Right lobe of liver (tissue), 4 donors: ENCODE measurements at regions not wholly inside any gene's neighbourhood (a gene's known extent, or its start where the extent isn't known, plus 50 kb on each side); places are given as distances from the start of the nearest gene placed in this dataset.

ENCODE experiments used
- CTCF ChIP-seq, 4 donors: fragments of 200-600 bp in 3 of 4; fragments of 450-650 bp in 1 of 4; IDR thresholded peaks; one replicate each; pipeline versions ENCODE4 v1.5.1 to v1.8.0; 2016 to 2022; ENCODE audit warnings: antibody characterized with exemption in 4 of 4, mild to moderate bottlenecking in 2 of 4
- POLR2A ChIP-seq: fragments of 450-650 bp; IDR thresholded peaks from one replicate; pipeline ENCODE4 v1.6.1; 2017; ENCODE audit warnings: antibody characterized with exemption, mild to moderate bottlenecking
- donor health status: DM: no; HTN: no; CAD: no.
- donor health status: DM: no; HTN: no; CAD: no.
- donor health status: DM: no; HTN: yes; CAD: no.

DNA sequence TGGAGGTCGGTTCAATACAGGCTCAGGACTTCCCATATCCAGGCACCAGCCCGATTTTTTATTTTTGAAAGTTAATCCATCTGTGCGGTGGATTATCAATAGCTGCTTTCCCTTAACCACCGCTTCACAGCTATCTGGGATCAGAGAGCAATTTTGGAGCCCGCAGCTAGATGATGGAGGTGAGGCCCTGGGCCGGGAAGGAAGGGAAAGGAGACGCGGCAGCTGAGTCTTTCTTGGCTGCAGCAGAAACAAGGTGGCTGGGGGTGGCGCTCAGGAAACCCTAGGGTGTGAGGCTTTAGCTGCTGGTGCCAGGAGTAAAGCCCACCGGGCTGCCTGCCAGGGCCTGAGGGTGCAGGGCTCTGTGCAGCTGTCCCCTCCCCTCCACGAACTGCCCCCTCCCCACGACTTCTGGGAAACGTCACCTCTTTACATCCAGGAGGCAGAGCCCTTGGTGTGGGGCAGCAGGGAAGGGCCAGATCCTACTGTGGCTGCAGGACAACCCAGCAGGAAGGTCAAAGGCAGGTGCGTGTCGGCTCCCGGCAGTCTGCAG, 307.0 kb downstream of the ZNF536 start:
- TF ChIP-seq CTCF (IDR thresholded peaks at IDR 0.05): no peak
- no peak for TF ChIP-seq POLR2A
